Esophagus squamous epithelium (tissue), 4 donors: ENCODE measurements at regions not wholly inside any gene's neighbourhood (a gene's known extent, or its start where the extent isn't known, plus 50 kb on each side); places are given as distances from the start of the nearest gene placed in this dataset.

ENCODE experiments used
- CTCF ChIP-seq, 6 experiments: fragments of 450-650 bp in 4 of 6; fragments of 200-600 bp in 2 of 6; sonication (generic) in 2 of 6; IDR thresholded peaks; one replicate each; pipeline ENCODE4 v1.5.1; 2016 to 2019; ENCODE audit warnings: antibody characterized with exemption in 6 of 6, mild to moderate bottlenecking in 4 of 6, moderate library complexity in 4 of 6
- POLR2A ChIP-seq, 4 donors: fragments of 450-650 bp; IDR thresholded peaks; one replicate each; pipeline ENCODE4 v1.6.1; 2017; ENCODE audit warnings: antibody characterized with exemption in 4 of 4, mild to moderate bottlenecking in 4 of 4, moderate library complexity in 3 of 4

GRCh38 chr22:44438056-44438455 is 60.0 kb downstream of the RTL6 start:
- TF ChIP-seq POLR2A (IDR thresholded peaks at IDR 0.05) (no peak), CTCF (IDR thresholded peaks at IDR 0.05) (no peak)
